GDM1 (cell line): ENCODE measurements at regions not wholly inside any gene's neighbourhood (a gene's known extent, or its start where the extent isn't known, plus 50 kb on each side); places are given as distances from the start of the nearest gene placed in this dataset.
"Not testable (repeated sequence)": the region's sequence is repeated elsewhere in the genome, so short reads cannot be mapped to it uniquely, and the experiment has no call there.

Source experiments
- DNase-seq: peaks from one replicate; lab custom pipeline; 2025; lab: John Stamatoyannopoulos, UW

- DNase-seq, result not testable (repeated sequence)
Observed at GRCh38 chr15:85196697-85197096, 183.7 kb upstream of the AKAP13 start.

- DNase-seq, result not testable (repeated sequence)
Observed at GRCh38 chr15:85197582-85197981, 182.8 kb upstream of the AKAP13 start.

- DNase-seq, result not testable (repeated sequence)
Observed at GRCh38 chr15:85198432-85198831, 182.0 kb upstream of the AKAP13 start.

- DNase-seq, result not testable (repeated sequence)
Observed at GRCh38 chr15:85200215-85200614, 180.2 kb upstream of the AKAP13 start.

- DNase-seq, result not testable (repeated sequence)
Observed at GRCh38 chr15:85201118-85201793, 179.1 kb upstream of the AKAP13 start.

- not testable (repeated sequence) for DNase-seq
Observed at GRCh38 chr15:85204481-85204880, 175.9 kb upstream of the AKAP13 start.

- DNase-seq, result not testable (repeated sequence)
Observed at GRCh38 chr15:85233791-85234325, 146.5 kb upstream of the AKAP13 start.

GRCh38 chr15:85234450-85235196 is 145.8 kb upstream of the AKAP13 start:
- not testable (repeated sequence) for DNase-seq

GRCh38 chr15:85244056-85244455 is 136.3 kb upstream of the AKAP13 start:
- not testable (repeated sequence) for DNase-seq

GRCh38 chr15:85250938-85251542 is 129.4 kb upstream of the AKAP13 start:
- DNase-seq, result not testable (repeated sequence)

GRCh38 chr15:85253196-85253915 is 127.0 kb upstream of the AKAP13 start:
- DNase-seq, result not testable (repeated sequence)

GRCh38 chr15:85254961-85255360 is 125.4 kb upstream of the AKAP13 start:
- not testable (repeated sequence) for DNase-seq

- DNase-seq, result not testable (repeated sequence)
Observed at GRCh38 chr15:85255502-85255901, 124.9 kb upstream of the AKAP13 start.

- DNase-seq, result not testable (repeated sequence)
Observed at GRCh38 chr15:85256009-85256997, 124.1 kb upstream of the AKAP13 start.

GRCh38 chr15:85258062-85258445 is 122.3 kb upstream of the AKAP13 start:
- not testable (repeated sequence) for DNase-seq

- not testable (repeated sequence) for DNase-seq
Observed at GRCh38 chr15:85258559-85259209, 121.7 kb upstream of the AKAP13 start.

GRCh38 chr15:85260526-85260925 is 119.9 kb upstream of the AKAP13 start:
- DNase-seq, result not testable (repeated sequence)

- not testable (repeated sequence) for DNase-seq
Observed at GRCh38 chr15:85262461-85263055, 117.8 kb upstream of the AKAP13 start.

GRCh38 chr15:85263842-85264440 is 116.5 kb upstream of the AKAP13 start:
- not testable (repeated sequence) for DNase-seq
